ENCODE measurements at regions not wholly inside any gene's neighbourhood (a gene's known extent, or its start where the extent isn't known, plus 50 kb on each side); places are given as distances from the start of the nearest gene placed in this dataset.

- ChIA-PET CTCF (interaction anchor here (0.6 to 1.2 kb wide), 2 partner anchors 343 to 385 kb away, joined by 3 read pairs; no protein-coding TSS in a partner anchor), POLR2A (no interaction called here)
- Mint-ChIP-seq H3K4me3 (ENCODE audit: unreplicated experiment) (no peak overlapping the region), H3K4me1 (ENCODE audit: insufficient read depth, unreplicated experiment) (no peaks in the 10 kb centered on the region), H3K36me3 (ENCODE audit: insufficient read depth, unreplicated experiment) (no peaks in the 10 kb centered on the region), H3K27me3 (ENCODE audit: insufficient read depth, unreplicated experiment) (no peaks in the 10 kb centered on the region), H3K27ac (ENCODE audit: low read depth, unreplicated experiment) (no peak overlapping the region), H3K9me3 (ENCODE audit: unreplicated experiment) (peaks cover 12% of the 10 kb centered on the region)
- no peak for TF ChIP-seq CTCF (IDR thresholded peaks at IDR 0.05; ENCODE audit: unreplicated experiment)
- intact Hi-C loops (cut with micrococcal nuclease) = no loop called here
- no peak for DNase-seq (ENCODE audit: unreplicated experiment)
- no TSS peak for BruUV-seq (replicated peaks)
Observed at GRCh38 chr9:119868694-119869093, 499.5 kb upstream of the BRINP1 start.

- no peak for DNase-seq (ENCODE audit: unreplicated experiment)
- BruUV-seq (replicated peaks) = no TSS peak
- ChIA-PET POLR2A (no interaction called here), CTCF (interaction anchor here (1.3 kb wide), 1 partner anchor 11 kb away, joined by 4 read pairs; no protein-coding TSS in a partner anchor)
- Mint-ChIP-seq H3K4me1 (ENCODE audit: insufficient read depth, unreplicated experiment) (no peaks in the 10 kb centered on the region), H3K27me3 (ENCODE audit: insufficient read depth, unreplicated experiment) (no peaks in the 10 kb centered on the region), H3K9me3 (ENCODE audit: unreplicated experiment) (peaks cover 7% of the 10 kb centered on the region), H3K4me3 (ENCODE audit: unreplicated experiment) (no peak overlapping the region), H3K27ac (ENCODE audit: low read depth, unreplicated experiment) (no peak overlapping the region), H3K36me3 (ENCODE audit: insufficient read depth, unreplicated experiment) (no peaks in the 10 kb centered on the region)
- no peak for TF ChIP-seq CTCF (IDR thresholded peaks at IDR 0.05; ENCODE audit: unreplicated experiment)
- intact Hi-C loops (cut with micrococcal nuclease) = no loop called here
Observed at GRCh38 chr9:119861842-119862241, 492.6 kb upstream of the BRINP1 start.

GRCh38 chr9:119859128-119859527, 489.9 kb upstream of the BRINP1 start:
- TF ChIP-seq CTCF (IDR thresholded peaks at IDR 0.05; ENCODE audit: unreplicated experiment) = no peak

GRCh38 chr9:119853126-119853525, 483.9 kb upstream of the BRINP1 start:
- DNase-seq (ENCODE audit: unreplicated experiment) = no peak
- CTCF ChIA-PET = interaction anchor here (0.5 to 1.4 kb wide), 2 partner anchors 11 to 127 kb away, joined by 5 to 7 read pairs; no protein-coding TSS in a partner anchor

More at GRCh38 chr9:119859128-119859527, 489.9 kb upstream of the BRINP1 start:
- ChIA-PET POLR2A (no interaction called here), CTCF (interaction anchor here (0.5 kb wide), 1 partner anchor 490 kb away, joined by 3 read pairs; no protein-coding TSS in a partner anchor)
- Mint-ChIP-seq H3K4me3 (ENCODE audit: unreplicated experiment) (no peak overlapping the region), H3K36me3 (ENCODE audit: insufficient read depth, unreplicated experiment) (no peaks in the 10 kb centered on the region), H3K27ac (ENCODE audit: low read depth, unreplicated experiment) (no peak overlapping the region), H3K4me1 (ENCODE audit: insufficient read depth, unreplicated experiment) (no peaks in the 10 kb centered on the region), H3K9me3 (ENCODE audit: unreplicated experiment) (peaks cover 20% of the 10 kb centered on the region), H3K27me3 (ENCODE audit: insufficient read depth, unreplicated experiment) (no peaks in the 10 kb centered on the region)
- BruUV-seq (replicated peaks) = no TSS peak
- intact Hi-C loops (cut with micrococcal nuclease) = no loop called here
- DNase-seq (ENCODE audit: unreplicated experiment) = no peak

More at GRCh38 chr9:119853126-119853525, 483.9 kb upstream of the BRINP1 start:
- H3K36me3 Mint-ChIP-seq (ENCODE audit: insufficient read depth, unreplicated experiment) = no peaks in the 10 kb centered on the region
- POLR2A ChIA-PET = no interaction called here
- no peak for TF ChIP-seq CTCF (IDR thresholded peaks at IDR 0.05; ENCODE audit: unreplicated experiment)
- H3K4me3 Mint-ChIP-seq (ENCODE audit: unreplicated experiment) = no peak overlapping the region
- H3K27ac Mint-ChIP-seq (ENCODE audit: low read depth, unreplicated experiment) = no peak overlapping the region
- no peaks in the 10 kb centered on the region for H3K4me1 Mint-ChIP-seq (ENCODE audit: insufficient read depth, unreplicated experiment)
- H3K27me3 Mint-ChIP-seq (ENCODE audit: insufficient read depth, unreplicated experiment) = no peaks in the 10 kb centered on the region
- peaks cover 21% of the 10 kb centered on the region for H3K9me3 Mint-ChIP-seq (ENCODE audit: unreplicated experiment)
- intact Hi-C loops (cut with micrococcal nuclease) = no loop called here
- no TSS peak for BruUV-seq (replicated peaks)

All from MCF 10A (cell line).